GM21515 (cell line): ENCODE measurements at regions not wholly inside any gene's neighbourhood (a gene's known extent, or its start where the extent isn't known, plus 50 kb on each side); places are given as distances from the start of the nearest gene placed in this dataset.
"Not testable (repeated sequence)": the region's sequence is repeated elsewhere in the genome, so short reads cannot be mapped to it uniquely, and the experiment has no call there.

Experiments
- ATAC-seq: cut with Tn5 transposase; IDR thresholded peaks from one replicate; pipeline ENCODE4 v1.9.1; 2021; ENCODE audit not compliant: unreplicated experiment

GRCh38 chr12:61530456-61530855 is 729.7 kb upstream of the USP15 start:
- no peak for ATAC-seq

GRCh38 chr12:61531195-61531594 is 729.0 kb upstream of the USP15 start:
- no peak for ATAC-seq

GRCh38 chr12:61536117-61536516 is 724.1 kb upstream of the USP15 start:
- no peak for ATAC-seq

- no peak for ATAC-seq
Measured at GRCh38 chr12:61536525-61536924, 723.7 kb upstream of the USP15 start.

- ATAC-seq, result no peak
Measured at GRCh38 chr12:61538951-61539350, 721.3 kb upstream of the USP15 start.

- no peak for ATAC-seq
Measured at GRCh38 chr12:61542551-61542950, 717.7 kb upstream of the USP15 start.

- ATAC-seq, result no peak
Measured at GRCh38 chr12:61546296-61546695, 713.9 kb upstream of the USP15 start.

GRCh38 chr12:61553091-61553490 is 707.1 kb upstream of the USP15 start:
- ATAC-seq, result no peak

- no peak for ATAC-seq
Measured at GRCh38 chr12:61554268-61555008, 705.8 kb upstream of the USP15 start.

- ATAC-seq, result no peak
Measured at GRCh38 chr12:61563665-61564450, 696.3 kb upstream of the USP15 start.

- ATAC-seq, result no peak
Measured at GRCh38 chr12:61564466-61564865, 695.7 kb upstream of the USP15 start.

- no peak for ATAC-seq
Measured at GRCh38 chr12:61566183-61566582, 694.0 kb upstream of the USP15 start.

- ATAC-seq, result no peak
Measured at GRCh38 chr12:61574339-61574738, 685.9 kb upstream of the USP15 start.

GRCh38 chr12:61584943-61585342 is 675.3 kb upstream of the USP15 start:
- ATAC-seq, result no peak

GRCh38 chr12:61590864-61591263 is 669.3 kb upstream of the USP15 start:
- not testable (repeated sequence) for ATAC-seq

- ATAC-seq, result no peak
Measured at GRCh38 chr12:61610143-61610542, 650.1 kb upstream of the USP15 start.

- ATAC-seq, result no peak
Measured at GRCh38 chr12:61629702-61630101, 630.5 kb upstream of the USP15 start.

- no peak for ATAC-seq
Measured at GRCh38 chr12:61646639-61647038, 613.6 kb upstream of the USP15 start.

- no peak for ATAC-seq
Measured at GRCh38 chr12:61647566-61647965, 612.6 kb upstream of the USP15 start.

GRCh38 chr12:61652265-61652664 is 607.9 kb upstream of the USP15 start:
- ATAC-seq, result no peak

GRCh38 chr12:61654698-61655097 is 605.5 kb upstream of the USP15 start:
- ATAC-seq, result no peak

- no peak for ATAC-seq
Measured at GRCh38 chr12:61655241-61655640, 605.0 kb upstream of the USP15 start.
